ENCODE measurements at regions not wholly inside any gene's neighbourhood (a gene's known extent, or its start where the extent isn't known, plus 50 kb on each side); places are given as distances from the start of the nearest gene placed in this dataset.

- TF ChIP-seq ZFP30 (CRISPR knock-in tag; IDR thresholded peaks at IDR 0.05) (no peak), GLIS3 (CRISPR knock-in tag; IDR thresholded peaks at IDR 0.05) (no peak), OSR1 (CRISPR knock-in tag; IDR thresholded peaks at IDR 0.05) (no peak), ZNF565 (CRISPR knock-in tag; conservative IDR thresholded peaks at IDR 0.05; ENCODE audit: low read depth) (no peak), SNAI2 (CRISPR knock-in tag; IDR thresholded peaks at IDR 0.05) (no peak), ZC3H10 (CRISPR knock-in tag; IDR thresholded peaks at IDR 0.05) (no peak), ZFP3 (CRISPR knock-in tag; IDR thresholded peaks at IDR 0.05) (no peak), ARNTL (CRISPR knock-in tag; IDR thresholded peaks at IDR 0.05; ENCODE audit: borderline replicate concordance, low read depth) (no peak), PATZ1 (CRISPR knock-in tag; IDR thresholded peaks at IDR 0.05; ENCODE audit: borderline replicate concordance) (no peak)
Observed at GRCh38 chr20:60224914-60225313, 266.7 kb downstream of the CDH26 start.
